ENCODE measurements at regions not wholly inside any gene's neighbourhood (a gene's known extent, or its start where the extent isn't known, plus 50 kb on each side); places are given as distances from the start of the nearest gene placed in this dataset.
"Not testable (repeated sequence)": the region's sequence is repeated elsewhere in the genome, so short reads cannot be mapped to it uniquely, and the experiment has no call there.

DNA sequence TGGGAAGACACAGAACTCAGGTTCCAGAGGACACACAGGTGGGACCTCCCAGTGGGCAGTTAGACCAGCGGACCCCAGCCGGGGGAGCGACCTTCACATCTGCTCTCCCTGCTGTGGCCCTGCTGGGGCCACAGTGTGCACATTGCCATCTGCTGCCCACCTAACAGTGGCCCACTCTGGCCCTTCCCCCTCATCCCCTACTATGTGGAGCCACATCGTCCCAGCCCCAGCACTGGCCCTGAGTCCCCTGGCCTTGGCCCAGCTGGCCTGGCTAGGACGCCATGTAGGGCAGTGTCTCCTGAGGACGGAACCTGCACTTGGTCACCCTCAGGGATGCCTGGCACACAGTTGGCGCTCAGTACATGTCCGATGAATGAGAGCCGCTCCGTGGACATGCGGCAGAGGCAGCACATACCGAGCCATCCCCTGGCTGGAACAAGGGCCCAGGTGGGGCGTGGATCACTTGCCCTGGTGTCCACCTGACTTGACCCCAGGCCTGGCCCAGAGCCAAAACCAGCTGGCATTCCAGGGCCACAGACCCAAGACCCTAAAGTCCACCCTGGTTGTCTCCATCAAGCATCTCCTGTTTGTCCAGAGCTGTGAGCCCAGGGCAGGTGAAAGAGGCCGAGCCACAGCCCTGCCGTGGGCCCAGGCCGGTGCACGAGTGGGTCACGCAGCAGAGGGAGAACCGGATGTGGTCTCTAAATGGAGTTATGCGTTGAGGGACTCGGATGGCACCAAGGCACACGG, 93.1 kb upstream of the FGF3 start:
- TF ChIP-seq, protein P1, sequence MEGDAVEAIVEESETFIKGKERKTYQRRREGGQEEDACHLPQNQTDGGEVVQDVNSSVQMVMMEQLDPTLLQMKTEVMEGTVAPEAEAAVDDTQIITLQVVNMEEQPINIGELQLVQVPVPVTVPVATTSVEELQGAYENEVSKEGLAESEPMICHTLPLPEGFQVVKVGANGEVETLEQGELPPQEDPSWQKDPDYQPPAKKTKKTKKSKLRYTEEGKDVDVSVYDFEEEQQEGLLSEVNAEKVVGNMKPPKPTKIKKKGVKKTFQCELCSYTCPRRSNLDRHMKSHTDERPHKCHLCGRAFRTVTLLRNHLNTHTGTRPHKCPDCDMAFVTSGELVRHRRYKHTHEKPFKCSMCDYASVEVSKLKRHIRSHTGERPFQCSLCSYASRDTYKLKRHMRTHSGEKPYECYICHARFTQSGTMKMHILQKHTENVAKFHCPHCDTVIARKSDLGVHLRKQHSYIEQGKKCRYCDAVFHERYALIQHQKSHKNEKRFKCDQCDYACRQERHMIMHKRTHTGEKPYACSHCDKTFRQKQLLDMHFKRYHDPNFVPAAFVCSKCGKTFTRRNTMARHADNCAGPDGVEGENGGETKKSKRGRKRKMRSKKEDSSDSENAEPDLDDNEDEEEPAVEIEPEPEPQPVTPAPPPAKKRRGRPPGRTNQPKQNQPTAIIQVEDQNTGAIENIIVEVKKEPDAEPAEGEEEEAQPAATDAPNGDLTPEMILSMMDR (conservative IDR thresholded peaks at IDR 0.05; ENCODE audit: low read length): no peak
- H3K4me3 ChIP-seq (ENCODE audit: low read length): no peak overlapping the region
- no peak for DNase-seq (ENCODE audit: low read depth)

DNA sequence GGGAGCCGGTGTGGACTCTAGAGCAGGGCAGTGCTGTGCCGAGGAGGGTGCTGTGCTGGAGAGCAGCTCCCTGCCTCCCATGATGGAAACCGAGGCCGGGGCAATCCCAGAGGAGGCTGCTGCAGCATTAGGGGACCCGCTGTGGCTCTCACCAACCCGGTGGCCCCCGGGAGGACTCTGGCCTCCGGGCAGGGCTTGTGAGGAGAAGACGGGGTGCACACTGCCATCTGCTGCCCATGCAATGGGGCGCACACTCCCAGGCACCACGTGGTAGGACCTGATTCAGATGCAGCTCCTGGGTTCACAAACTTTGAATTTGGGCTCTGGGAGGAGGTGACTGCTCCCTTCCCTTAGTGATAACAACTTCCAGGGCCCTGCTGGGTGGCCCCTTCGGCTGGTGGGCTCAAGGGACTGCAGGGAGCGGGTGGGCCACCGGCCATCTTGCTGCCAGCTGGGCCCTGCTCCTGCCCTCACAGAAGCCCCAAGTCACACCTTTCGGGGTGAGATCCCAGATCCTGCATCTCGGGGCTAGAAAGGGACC, 93.8 kb upstream of the FGF3 start:
- no peak for DNase-seq (ENCODE audit: low read depth)
- no peak overlapping the region for H3K4me3 ChIP-seq (ENCODE audit: low read length)
- TF ChIP-seq, protein P1 (conservative IDR thresholded peaks at IDR 0.05; ENCODE audit: low read length): peak; percentile 18; the same call in 1 of the 2 replicates

DNA sequence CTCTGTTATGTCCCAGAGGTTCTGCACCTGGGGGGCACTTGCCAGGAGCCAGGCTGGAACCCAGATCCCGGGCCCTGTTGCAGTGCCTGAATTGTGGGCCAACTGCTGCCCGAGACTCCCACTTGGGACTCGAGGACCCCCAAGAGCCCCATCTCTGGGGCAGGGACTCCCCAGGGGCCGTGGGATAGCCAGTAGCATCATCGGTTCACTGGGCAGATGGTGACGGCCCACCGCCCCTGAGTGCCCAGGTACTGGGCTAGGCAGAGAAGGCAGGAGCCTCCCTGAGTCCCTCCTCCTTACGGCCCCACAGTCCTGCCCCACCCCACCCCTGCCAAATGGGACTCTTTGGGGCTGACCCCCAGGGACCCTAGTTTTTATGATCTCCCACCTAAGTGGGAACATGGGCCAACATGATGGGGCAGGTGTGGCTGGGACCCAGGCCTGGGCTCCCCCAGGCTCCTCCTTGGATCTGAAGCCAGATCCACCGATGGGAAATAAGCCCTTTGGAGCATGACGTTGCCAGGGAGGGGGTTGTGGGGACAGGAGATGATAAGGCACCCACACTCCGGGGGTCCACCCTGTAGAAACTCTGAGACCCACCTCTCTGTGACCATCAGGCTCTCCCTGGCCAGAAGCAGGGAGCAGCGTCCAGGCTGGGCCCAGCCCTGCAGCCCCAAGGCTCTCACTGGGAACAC, 94.5 kb upstream of the FGF3 start:
- DNase-seq (ENCODE audit: low read depth): no peak
- H3K4me3 ChIP-seq (ENCODE audit: low read length): no peak overlapping the region
- TF ChIP-seq, protein P1 (conservative IDR thresholded peaks at IDR 0.05; ENCODE audit: low read length): no peak

DNA sequence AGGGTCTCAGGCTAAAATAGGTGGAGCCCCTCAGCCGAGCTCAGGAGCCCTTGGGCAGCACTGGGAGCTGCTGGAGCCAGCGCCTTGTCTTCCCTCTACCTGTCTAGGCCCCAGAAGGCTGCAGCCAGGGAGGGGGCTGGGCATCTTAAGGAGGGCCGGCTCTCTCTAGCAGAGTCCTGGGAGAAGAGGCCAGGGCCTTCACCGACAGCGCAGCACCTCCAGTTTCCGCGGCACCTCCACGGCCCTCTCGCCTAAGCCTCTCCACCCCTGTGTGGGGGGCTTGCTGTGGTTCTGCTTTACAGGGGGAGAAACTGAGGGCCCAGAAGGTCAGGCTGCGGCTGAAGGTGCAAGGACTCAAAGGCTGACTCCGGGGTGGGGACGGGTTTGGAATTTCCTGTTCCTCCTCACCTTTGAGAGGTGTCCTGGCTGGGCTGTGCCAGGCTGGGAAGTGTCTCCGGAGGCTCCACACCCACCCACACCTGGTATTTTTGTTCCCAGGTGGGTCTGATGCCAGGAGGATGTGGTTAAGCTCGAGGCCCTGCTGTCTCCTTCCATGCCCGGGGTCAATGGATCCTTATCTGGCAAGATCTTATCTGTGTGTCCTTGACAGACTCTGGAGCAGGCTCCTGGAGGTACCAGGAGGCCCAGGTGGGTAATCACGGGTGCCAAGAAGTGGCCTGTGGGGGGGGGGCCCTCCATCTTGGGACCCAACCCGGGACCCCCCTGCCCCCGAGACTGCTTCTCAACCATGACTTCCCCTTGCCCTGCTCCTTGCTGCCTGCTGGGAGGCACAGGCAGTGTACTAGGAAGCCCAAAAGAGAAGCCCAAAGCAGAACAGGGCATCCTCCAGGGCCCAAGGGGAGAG, 95.3 kb upstream of the FGF3 start:
- TF ChIP-seq, protein P1 (conservative IDR thresholded peaks at IDR 0.05; ENCODE audit: low read length): no peak

DNA sequence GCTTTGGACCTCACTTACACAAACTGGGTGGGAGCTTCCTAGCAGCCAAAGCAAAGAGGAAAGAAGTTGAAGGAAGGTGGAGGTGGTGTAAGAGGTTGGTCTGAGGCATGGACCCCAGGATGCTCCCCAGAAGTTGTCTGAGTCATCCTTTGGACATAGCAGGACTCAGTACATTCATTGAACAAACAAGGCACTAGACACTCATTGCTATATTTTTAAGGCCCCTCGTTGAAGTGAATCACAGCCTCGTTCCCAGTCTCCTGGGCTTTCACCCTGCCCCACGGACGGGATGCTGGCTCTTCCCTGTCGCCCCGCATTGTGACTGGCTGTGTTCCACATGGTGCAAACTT, 95.9 kb upstream of the FGF3 start:
- peak; percentile 10 for DNase-seq (ENCODE audit: low read depth)
- TF ChIP-seq, protein P1 (conservative IDR thresholded peaks at IDR 0.05; ENCODE audit: low read length): no peak
- H3K4me3 ChIP-seq (ENCODE audit: low read length): no peak overlapping the region

More for the DNA sequence above, 95.3 kb upstream of the FGF3 start:
- DNase-seq (ENCODE audit: low read depth): no peak
- no peak overlapping the region for H3K4me3 ChIP-seq (ENCODE audit: low read length)

DNA sequence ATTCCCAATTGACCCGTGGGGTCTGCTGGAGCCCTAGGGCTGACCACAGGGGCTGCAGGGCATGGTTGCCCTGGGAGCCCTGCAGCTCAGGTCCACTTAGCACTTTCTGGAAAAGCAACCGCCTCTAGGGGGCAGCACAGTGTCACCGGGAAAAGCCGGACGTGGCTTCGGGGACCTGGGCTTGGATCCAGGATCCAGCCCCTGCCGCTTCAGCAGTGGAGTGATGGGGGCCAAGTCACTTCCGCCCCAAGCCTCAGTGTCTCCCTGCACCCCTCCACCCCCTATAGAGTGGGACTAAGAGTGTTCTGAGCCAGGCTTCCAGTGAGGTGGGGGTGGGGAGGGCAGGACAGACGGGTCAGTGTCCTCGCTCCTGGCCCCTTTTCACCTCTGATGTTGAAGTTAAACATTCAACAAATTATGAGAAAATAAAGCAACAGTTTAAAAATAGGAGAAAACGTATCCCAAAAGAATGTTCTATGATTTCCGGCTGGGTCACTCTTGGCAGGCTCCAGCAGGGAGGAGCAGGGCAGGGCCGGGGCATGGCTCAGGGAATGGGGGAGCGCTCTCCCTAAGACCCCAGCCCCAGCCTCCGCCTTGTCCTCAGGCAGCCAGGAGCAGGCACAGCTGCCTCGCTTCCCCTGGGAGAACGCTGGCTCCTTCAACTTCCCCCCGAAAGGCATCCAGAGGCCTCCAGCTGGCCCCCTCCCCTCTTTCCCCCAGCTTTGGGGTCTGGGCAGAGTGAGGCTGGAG, 96.5 kb upstream of the FGF3 start:
- DNase-seq (ENCODE audit: low read depth): peak; percentile 59
- TF ChIP-seq, protein P1 (conservative IDR thresholded peaks at IDR 0.05; ENCODE audit: low read length): peak; percentile 71
- peak overlapping the region; percentile 21 for H3K4me3 ChIP-seq (ENCODE audit: low read length)

DNA sequence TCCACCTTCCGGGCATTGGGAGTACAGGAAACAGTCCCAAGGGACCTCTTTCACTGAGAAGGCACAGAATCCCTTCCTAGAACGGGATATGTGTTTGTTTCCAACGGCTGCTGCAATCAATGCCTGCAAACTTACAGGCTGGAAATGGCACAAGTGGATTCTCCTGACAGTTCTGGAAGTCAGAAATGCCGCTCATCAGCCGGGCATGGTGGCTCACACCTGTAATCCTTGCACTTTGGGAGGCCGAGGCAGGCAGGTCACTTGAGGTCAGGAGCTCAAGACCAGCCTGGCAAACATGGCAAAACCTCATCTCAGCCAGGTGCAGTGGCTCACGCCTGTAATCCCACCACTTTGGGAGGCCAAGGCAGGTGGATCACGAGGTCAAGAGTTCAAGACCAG, 97.0 kb upstream of the FGF3 start:
- DNase-seq (ENCODE audit: low read depth); H3K4me3 ChIP-seq (ENCODE audit: low read length): not testable (repeated sequence)
